ENCODE measurements at regions not wholly inside any gene's neighbourhood (a gene's known extent, or its start where the extent isn't known, plus 50 kb on each side); places are given as distances from the start of the nearest gene placed in this dataset.

DNA sequence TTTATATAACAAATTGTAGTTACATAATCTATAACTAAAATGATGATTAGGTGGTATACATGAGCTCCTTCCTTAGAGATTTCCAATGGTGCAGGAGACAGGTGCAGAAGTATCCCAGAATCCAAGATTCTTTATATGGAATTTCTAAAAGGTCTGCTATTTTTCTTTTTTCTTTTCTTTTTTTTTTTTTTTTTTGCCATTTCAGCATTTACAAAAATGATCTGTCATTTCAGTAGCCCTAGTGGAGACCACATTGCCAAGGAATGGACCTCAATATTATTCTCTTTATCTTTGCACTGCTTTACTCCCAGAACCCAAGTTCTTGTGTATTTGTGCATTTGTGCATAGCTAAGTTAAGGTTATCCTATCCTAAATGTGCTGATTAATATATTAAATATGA lies 61.7 kb downstream of the MRPS30 start:
- TF ChIP-seq, protein P1, sequence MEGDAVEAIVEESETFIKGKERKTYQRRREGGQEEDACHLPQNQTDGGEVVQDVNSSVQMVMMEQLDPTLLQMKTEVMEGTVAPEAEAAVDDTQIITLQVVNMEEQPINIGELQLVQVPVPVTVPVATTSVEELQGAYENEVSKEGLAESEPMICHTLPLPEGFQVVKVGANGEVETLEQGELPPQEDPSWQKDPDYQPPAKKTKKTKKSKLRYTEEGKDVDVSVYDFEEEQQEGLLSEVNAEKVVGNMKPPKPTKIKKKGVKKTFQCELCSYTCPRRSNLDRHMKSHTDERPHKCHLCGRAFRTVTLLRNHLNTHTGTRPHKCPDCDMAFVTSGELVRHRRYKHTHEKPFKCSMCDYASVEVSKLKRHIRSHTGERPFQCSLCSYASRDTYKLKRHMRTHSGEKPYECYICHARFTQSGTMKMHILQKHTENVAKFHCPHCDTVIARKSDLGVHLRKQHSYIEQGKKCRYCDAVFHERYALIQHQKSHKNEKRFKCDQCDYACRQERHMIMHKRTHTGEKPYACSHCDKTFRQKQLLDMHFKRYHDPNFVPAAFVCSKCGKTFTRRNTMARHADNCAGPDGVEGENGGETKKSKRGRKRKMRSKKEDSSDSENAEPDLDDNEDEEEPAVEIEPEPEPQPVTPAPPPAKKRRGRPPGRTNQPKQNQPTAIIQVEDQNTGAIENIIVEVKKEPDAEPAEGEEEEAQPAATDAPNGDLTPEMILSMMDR (IDR thresholded peaks at IDR 0.05) = no peak
- TF ChIP-seq ZFX (IDR thresholded peaks at IDR 0.05; ENCODE audit: borderline replicate concordance) = no peak

Data from 22Rv1 (cell line).